ENCODE measurements at regions not wholly inside any gene's neighbourhood (a gene's known extent, or its start where the extent isn't known, plus 50 kb on each side); places are given as distances from the start of the nearest gene placed in this dataset.

- Histone ChIP-seq H3K36me3 (no peaks in the 10 kb centered on the region), H3K4me3 (no peak overlapping the region), H3K9me3 (no peaks in the 10 kb centered on the region), H3K27me3 (replicated peaks; ENCODE audit: insufficient read depth) (no peaks in the 10 kb centered on the region), H3K4me1 (ENCODE audit: control insufficient read depth in 1 of 2, low read depth in 2 of 2) (peaks cover 3 to 13% of the 10 kb centered on the region in 2 donors), H3K27ac (no peak overlapping the region)
- TF ChIP-seq CTCF (IDR thresholded peaks at IDR 0.05), result no peak
- ATAC-seq (ENCODE audit: insufficient number of reproducible peaks, low FRiP score, low read depth) (no peak), DNase-seq (ENCODE audit: low spot score) (no peak)
Observed at GRCh38 chr9:21656776-21657674, 145.4 kb upstream of the MTAP start.

- Histone ChIP-seq H3K9me3 (no peaks in the 10 kb centered on the region), H3K27me3 (replicated peaks; ENCODE audit: insufficient read depth) (no peaks in the 10 kb centered on the region), H3K4me1 (ENCODE audit: control insufficient read depth in 1 of 2, low read depth in 2 of 2) (peaks cover 3 to 13% of the 10 kb centered on the region in 2 donors), H3K27ac (no peak overlapping the region), H3K4me3 (no peak overlapping the region), H3K36me3 (no peaks in the 10 kb centered on the region)
- DNase-seq (ENCODE audit: low spot score) (no peak), ATAC-seq (ENCODE audit: insufficient number of reproducible peaks, low FRiP score, low read depth) (no peak)
- TF ChIP-seq CTCF (IDR thresholded peaks at IDR 0.05), result no peak
Observed at GRCh38 chr9:21657966-21658667, 144.3 kb upstream of the MTAP start.

GRCh38 chr9:21660976-21661375 lies 141.5 kb upstream of the MTAP start:
- Histone ChIP-seq H3K27me3 (replicated peaks; ENCODE audit: insufficient read depth) (no peaks in the 10 kb centered on the region), H3K9me3 (no peaks in the 10 kb centered on the region), H3K27ac (no peak overlapping the region), H3K4me1 (ENCODE audit: control insufficient read depth in 1 of 2, low read depth in 2 of 2) (peaks cover 3 to 13% of the 10 kb centered on the region in 2 donors), H3K36me3 (no peaks in the 10 kb centered on the region), H3K4me3 (no peak overlapping the region)
- no peak for ATAC-seq (ENCODE audit: insufficient number of reproducible peaks, low FRiP score, low read depth)
- TF ChIP-seq CTCF (IDR thresholded peaks at IDR 0.05), result no peak
- no peak for DNase-seq (ENCODE audit: low spot score)

- H3K9me3 ChIP-seq, result no peaks in the 10 kb centered on the region
- peaks cover 3 to 13% of the 10 kb centered on the region in 2 donors for H3K4me1 ChIP-seq (ENCODE audit: control insufficient read depth in 1 of 2, low read depth in 2 of 2)
- H3K27ac ChIP-seq, result no peak overlapping the region
- TF ChIP-seq CTCF (IDR thresholded peaks at IDR 0.05), result no peak
- H3K27me3 ChIP-seq (replicated peaks; ENCODE audit: insufficient read depth), result no peaks in the 10 kb centered on the region
- H3K4me3 ChIP-seq, result no peak overlapping the region
- no peak for DNase-seq (ENCODE audit: low spot score)
- H3K36me3 ChIP-seq, result no peaks in the 10 kb centered on the region
- no peak for ATAC-seq (ENCODE audit: insufficient number of reproducible peaks, low FRiP score, low read depth)
Observed at GRCh38 chr9:21661626-21662025, 140.8 kb upstream of the MTAP start.

- DNase-seq (ENCODE audit: low spot score), result no peak
- no peaks in the 10 kb centered on the region for H3K36me3 ChIP-seq
- H3K9me3 ChIP-seq, result no peaks in the 10 kb centered on the region
- no peak overlapping the region for H3K27ac ChIP-seq
- no peak for ATAC-seq (ENCODE audit: insufficient number of reproducible peaks, low FRiP score, low read depth)
- no peak for TF ChIP-seq CTCF (IDR thresholded peaks at IDR 0.05)
- H3K4me1 ChIP-seq (ENCODE audit: control insufficient read depth in 1 of 2, low read depth in 2 of 2), result peaks cover 0 to 3% of the 10 kb centered on the region in 2 donors
- H3K4me3 ChIP-seq, result no peak overlapping the region
- H3K27me3 ChIP-seq (replicated peaks; ENCODE audit: insufficient read depth), result no peaks in the 10 kb centered on the region
Observed at GRCh38 chr9:21668516-21668915, 133.9 kb upstream of the MTAP start.
